HG03575 (cell line): ENCODE measurements at regions not wholly inside any gene's neighbourhood (a gene's known extent, or its start where the extent isn't known, plus 50 kb on each side); places are given as distances from the start of the nearest gene placed in this dataset.
"Not testable (repeated sequence)": the region's sequence is repeated elsewhere in the genome, so short reads cannot be mapped to it uniquely, and the experiment has no call there.

Experiments used
- ATAC-seq: cut with Tn5 transposase; IDR thresholded peaks from one replicate; pipeline ENCODE4 v1.9.1; 2021; ENCODE audit not compliant: unreplicated experiment, insufficient number of reproducible peaks, low FRiP score; ENCODE audit errors: extremely low read depth

DNA sequence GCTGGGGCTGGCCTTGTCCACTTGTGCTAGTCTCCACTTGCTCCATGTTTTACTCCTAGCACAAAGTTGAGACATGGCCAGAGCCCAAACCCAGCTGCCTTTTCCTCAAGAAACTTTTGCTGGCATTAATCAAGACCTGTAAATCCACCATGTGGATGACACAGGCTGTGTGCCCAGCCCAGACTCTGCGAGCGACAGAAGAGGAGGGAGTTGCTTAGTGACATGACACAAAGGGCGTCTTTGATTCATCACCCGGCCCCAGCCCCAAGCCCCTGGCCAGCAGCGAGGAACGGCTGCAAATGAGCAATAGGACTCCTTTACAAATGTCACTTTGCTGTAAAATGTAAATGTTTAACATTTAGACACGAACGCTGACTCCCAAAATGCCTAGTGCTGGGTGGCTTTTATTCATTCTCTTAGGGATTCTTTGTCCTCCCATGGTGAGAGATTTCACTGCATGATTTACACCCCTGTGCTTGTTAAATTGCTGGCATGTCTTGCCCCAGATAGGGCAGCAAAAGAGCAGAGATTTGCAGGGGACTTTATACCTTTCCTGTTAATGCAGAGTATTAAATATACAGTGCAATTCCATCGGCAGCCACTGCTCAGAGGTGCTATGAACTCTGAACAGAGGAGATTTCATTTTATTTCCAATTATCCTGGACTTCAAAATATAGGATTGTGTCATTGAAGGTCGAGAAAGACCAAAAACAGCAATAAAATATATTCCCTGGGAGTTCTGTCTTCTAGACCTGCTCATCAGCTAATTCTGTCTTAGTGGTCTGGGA lies 263.6 kb upstream of the NCAM1 start:
- ATAC-seq = no peak

- no peak for ATAC-seq
Observed at GRCh38 chr11:112705148-112705547, 256.1 kb upstream of the NCAM1 start.

DNA sequence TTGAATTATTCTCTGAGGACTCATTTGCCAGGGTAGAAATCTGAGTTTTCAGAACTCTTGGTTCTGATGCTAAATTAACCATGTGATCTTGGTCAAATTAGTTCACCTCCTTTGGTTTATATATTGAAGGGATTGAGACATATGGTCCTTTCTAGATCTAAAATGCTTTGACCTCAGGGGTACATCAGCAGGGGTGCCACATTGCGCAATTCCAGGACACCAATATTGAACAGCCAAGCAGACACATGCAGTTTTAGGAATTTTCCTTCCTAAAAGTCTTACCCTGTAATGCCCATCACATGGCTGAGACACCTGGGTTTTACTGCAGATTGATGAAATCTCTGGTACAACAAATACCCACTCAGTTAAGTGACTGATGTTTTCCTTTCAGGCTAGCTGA lies 254.4 kb upstream of the NCAM1 start:
- ATAC-seq = no peak

GRCh38 chr11:112714340-112714739 lies 246.9 kb upstream of the NCAM1 start:
- ATAC-seq = not testable (repeated sequence)

GRCh38 chr11:112715056-112715455 lies 246.2 kb upstream of the NCAM1 start:
- no peak for ATAC-seq

DNA sequence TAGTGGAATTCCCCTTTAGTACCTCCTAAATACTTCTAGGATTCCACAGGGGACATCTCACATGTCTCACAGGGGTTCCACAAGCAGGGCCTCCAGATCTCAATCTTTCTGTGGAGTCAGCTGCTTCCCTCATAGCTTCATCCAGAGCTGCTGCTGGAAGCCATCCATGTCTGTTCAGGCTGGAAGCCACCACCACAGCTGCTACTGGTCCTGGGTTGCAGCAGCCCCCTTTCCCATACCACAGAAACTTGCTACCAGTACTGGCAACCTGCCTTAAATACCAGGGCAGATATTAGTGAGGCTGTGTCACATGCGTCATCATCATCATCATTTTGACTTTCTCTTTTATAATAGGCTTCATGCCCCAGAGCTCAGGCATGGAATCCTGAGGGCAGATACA lies 242.7 kb upstream of the NCAM1 start:
- no peak for ATAC-seq

- ATAC-seq = no peak
Observed at GRCh38 chr11:112719736-112720525, 241.3 kb upstream of the NCAM1 start.

- ATAC-seq = no peak
Observed at GRCh38 chr11:112722148-112722547, 239.1 kb upstream of the NCAM1 start.

DNA sequence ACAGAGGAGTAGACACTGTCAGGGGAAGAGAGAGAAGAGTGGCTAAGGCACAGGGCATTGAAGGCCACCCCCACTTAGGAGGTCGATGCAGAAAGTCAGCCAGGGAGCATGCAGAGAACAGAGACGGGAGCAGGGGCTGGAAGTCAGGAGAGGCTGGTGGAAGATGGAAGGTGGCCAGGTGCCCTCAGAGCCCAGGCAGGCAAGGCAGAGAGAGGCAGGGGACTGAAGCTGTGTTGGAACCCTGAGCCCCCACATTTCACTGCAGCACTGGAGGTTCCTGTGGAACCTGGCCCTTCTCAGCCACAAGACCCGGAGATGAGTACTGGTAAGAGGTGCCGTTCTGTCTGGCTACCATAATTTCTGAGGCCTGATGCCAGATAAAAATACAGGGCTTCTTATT lies 238.3 kb upstream of the NCAM1 start:
- no peak for ATAC-seq

DNA sequence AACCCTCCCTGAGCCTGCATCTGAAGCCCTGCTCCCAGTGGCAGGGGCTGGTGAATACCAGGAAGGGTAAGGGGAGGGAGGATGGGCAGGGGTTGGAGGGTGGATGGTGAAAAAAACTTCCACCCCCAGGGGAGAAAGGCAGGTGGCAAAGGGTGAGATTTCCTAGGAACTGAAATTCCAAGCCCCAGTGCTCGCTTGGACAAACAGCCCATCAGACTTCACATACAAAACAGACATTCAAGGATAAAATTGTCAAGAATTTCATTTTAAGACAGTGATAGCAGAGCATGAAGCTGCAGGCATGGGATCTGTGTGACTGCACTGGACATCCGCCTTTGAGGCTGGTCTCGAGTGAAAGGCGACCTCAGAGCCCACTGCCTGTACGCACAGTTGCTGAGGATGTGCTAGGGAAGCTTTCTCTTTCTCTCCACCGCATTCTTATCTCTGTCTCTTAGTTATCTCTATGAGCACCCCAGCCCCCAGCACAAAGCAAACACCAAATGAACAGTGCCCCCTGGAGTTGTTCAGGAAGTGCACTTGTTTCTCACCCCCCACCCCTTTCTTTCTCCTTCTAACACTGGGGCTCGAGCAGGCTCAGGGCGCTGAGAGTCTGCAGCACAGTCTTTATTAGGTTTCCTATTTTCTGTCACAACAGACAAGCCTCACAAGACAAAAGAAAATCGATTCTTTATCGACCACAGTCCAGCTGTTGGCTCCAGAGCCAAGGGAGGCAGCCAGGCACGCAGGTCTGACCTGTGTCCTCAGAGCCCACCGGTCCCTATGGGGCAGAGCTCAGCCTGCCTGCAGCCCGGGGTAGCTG lies 237.3 kb upstream of the NCAM1 start:
- ATAC-seq = no peak

DNA sequence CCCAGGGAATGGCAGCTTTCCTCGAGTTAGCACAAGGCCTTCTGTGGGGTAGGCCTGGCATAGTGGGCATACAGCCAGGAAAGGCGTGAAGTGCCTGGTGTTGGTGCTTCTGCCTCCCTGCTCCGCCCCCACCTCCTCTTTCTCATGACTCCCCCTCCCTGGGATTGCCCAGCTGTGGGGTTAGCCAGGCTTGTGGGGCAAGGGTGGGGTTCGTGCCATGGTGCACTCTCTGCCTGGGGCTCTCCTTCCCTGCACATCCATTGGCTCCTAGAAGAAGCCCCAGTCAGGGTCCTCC lies 236.8 kb upstream of the NCAM1 start:
- ATAC-seq = no peak

GRCh38 chr11:112725636-112726035 lies 235.6 kb upstream of the NCAM1 start:
- ATAC-seq = no peak

DNA sequence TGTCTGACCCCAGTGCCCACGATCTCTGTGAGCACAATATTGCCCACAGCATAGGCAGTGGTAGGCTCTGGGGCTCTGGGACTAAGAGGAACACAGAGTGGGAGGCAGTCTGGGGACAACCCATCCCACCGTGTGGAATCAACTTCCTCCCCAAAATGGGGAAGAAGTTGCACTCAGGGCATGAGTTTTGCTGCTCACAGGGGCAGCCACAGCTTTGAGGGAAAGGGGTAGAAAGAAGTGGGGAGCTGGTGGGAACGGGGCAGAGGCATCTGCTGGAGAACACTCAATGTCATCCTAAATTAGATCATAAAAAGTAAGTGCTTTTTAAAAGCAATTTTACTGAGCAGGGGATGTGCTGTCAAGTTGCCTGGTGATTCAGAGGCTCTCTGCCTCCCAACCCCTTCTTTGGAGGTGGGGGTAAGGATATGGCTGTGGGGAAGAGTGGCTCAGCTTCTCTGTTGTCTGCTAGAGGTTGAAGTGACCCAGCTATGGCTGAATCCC lies 233.8 kb upstream of the NCAM1 start:
- no peak for ATAC-seq

DNA sequence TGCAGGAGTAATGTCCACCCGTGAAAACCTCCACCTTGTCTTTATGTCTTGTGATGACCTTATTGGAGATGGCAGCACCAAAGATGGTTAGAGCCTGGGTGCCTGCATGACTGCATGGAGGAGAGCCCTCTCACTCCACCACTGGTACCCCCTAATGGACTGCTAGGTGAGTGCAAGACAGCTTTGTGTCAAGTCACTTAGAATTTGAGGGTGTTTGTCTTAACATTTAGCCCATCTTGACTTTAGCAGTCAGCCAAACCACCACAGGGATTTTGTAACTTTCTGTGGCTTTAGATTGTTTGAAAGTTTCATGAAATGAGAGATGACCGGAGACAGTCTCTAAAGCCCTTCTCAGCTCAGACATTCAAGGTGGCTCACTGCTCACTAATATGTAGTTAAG lies 232.9 kb upstream of the NCAM1 start:
- no peak for ATAC-seq

- ATAC-seq = no peak
Observed at GRCh38 chr11:112728716-112729115, 232.5 kb upstream of the NCAM1 start.

DNA sequence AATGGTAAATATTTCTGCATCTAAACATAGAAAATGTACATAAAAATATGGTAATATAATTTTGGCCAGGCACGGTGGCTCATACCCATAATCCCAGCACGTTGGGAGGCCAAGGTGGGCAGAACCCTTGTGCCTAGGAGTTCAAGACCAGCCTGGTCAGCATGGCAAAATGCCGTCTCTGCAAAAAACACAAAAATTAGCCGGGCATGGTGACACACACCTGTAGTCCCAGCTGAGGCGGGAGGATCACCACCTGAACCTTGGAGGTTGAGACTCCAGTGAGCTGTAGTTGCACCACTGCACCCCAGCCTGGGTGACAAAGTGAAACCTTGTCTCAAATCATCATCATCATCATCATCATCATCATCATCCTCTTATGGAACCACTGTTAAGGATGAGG lies 230.6 kb upstream of the NCAM1 start:
- no peak for ATAC-seq

DNA sequence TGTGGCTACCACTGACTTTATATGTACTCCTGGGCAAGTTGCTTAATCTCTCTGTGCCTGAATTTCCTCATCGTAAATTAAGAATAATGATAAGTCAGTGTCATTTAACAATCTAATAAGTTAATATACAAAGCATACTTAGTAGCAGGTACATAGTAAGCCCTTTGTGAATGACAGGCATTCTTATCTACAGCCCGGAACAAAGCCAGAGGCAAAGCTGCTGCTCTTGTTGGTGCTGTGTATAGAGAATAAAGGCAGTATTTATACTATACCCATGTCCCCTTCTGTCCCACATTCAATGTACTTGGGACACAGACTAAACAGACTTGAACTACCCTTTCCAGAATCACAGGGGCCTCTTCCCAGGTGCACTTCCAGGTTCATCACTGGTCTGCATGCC lies 229.7 kb upstream of the NCAM1 start:
- ATAC-seq = no peak

GRCh38 chr11:112732031-112732430 lies 229.2 kb upstream of the NCAM1 start:
- ATAC-seq = no peak

DNA sequence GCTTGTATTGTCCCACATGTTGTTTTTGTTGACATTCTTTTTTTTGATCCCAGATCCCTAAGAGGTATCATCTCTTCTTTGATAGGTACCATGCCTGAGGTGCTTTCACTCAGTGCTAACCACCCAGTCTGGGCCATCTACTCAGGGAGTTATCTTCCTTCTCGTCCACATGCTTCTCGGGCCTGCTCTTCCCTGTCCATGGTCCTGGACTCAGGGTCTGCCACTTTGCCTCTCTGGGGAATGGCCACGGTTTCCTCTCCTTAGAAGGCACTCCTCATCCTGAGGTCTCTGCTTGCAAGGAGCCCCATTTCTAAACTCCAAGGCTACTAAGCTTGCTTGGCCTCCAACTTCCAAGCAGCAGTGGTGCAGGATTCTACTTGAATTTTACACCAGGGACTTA lies 227.0 kb upstream of the NCAM1 start:
- no peak for ATAC-seq

GRCh38 chr11:112735470-112735869 lies 225.8 kb upstream of the NCAM1 start:
- ATAC-seq = no peak
